ENCODE measurements at regions not wholly inside any gene's neighbourhood (a gene's known extent, or its start where the extent isn't known, plus 50 kb on each side); places are given as distances from the start of the nearest gene placed in this dataset. TPM values are rescaled to one million over a fixed set of nuclear protein-coding genes. Genes with fewer than 3 reads are reported as not detected.

Small RNA genes lying in the stretch of these regions (small RNA-seq; reads per million reads assigned to genes)
- gene AL161788.1 (not detected), gene AL162413.1 (not detected), gene AL592227.1 (not detected), gene RNU2-47P (0.09 reads per million)
